HUDEP-2 (cell line): ENCODE measurements at regions not wholly inside any gene's neighbourhood (a gene's known extent, or its start where the extent isn't known, plus 50 kb on each side); places are given as distances from the start of the nearest gene placed in this dataset.
"Not testable (repeated sequence)": the region's sequence is repeated elsewhere in the genome, so short reads cannot be mapped to it uniquely, and the experiment has no call there.

Source experiments
- DNase-seq, 76 experiments: peaks; one replicate each; lab custom pipeline; 2025; ENCODE audit not compliant: unreplicated experiment in 76 of 76; lab: John Stamatoyannopoulos, UW

- DNase-seq, result no peak
These were observed 73.4 kb upstream of the RAPGEF2 start for GRCh38 chr4:159029481-159029880.

GRCh38 chr4:159030297-159030696, 72.6 kb upstream of the RAPGEF2 start:
- DNase-seq, result not testable (repeated sequence)

- no peak for DNase-seq
These were observed 67.3 kb upstream of the RAPGEF2 start for GRCh38 chr4:159035570-159035969.

GRCh38 chr4:159038536-159038935, 64.3 kb upstream of the RAPGEF2 start:
- DNase-seq, result no peak

GRCh38 chr4:159041054-159042034, 61.5 kb upstream of the RAPGEF2 start:
- peak in 14 of 76 experiments; percentile 14 to 73 (median 37) for DNase-seq

- peak; percentile 6 to 99 (median 93) for DNase-seq
These were observed 60.7 kb upstream of the RAPGEF2 start for GRCh38 chr4:159042097-159042605.

- DNase-seq, result peak in 2 of 76 experiments; percentile 7 to 46
These were observed 60.0 kb upstream of the RAPGEF2 start for GRCh38 chr4:159042868-159043267.

- DNase-seq, result no peak
These were observed 59.0 kb upstream of the RAPGEF2 start for GRCh38 chr4:159043861-159044260.

- DNase-seq, result no peak
These were observed 57.6 kb upstream of the RAPGEF2 start for GRCh38 chr4:159045321-159045720.

GRCh38 chr4:159046683-159047082, 56.2 kb upstream of the RAPGEF2 start:
- DNase-seq, result peak in 29 of 76 experiments; percentile 1 to 64 (median 20)

- peak in 45 of 76 experiments; percentile 2 to 82 (median 37) for DNase-seq
These were observed 55.3 kb upstream of the RAPGEF2 start for GRCh38 chr4:159047478-159048165.

- no peak for DNase-seq
These were observed 54.6 kb upstream of the RAPGEF2 start for GRCh38 chr4:159048166-159048886.

- no peak for DNase-seq
These were observed 53.0 kb upstream of the RAPGEF2 start for GRCh38 chr4:159049780-159050375.

GRCh38 chr4:159051245-159052071, 51.4 kb upstream of the RAPGEF2 start:
- no peak for DNase-seq

- DNase-seq, result no peak
These were observed 50.6 kb upstream of the RAPGEF2 start for GRCh38 chr4:159052315-159052714.
